ELF-1 (cell line): ENCODE measurements at regions not wholly inside any gene's neighbourhood (a gene's known extent, or its start where the extent isn't known, plus 50 kb on each side); places are given as distances from the start of the nearest gene placed in this dataset.
A peak's percentile ranks its signal among the peaks of the same experiment; 100 is the strongest.
"Not testable (repeated sequence)": the region's sequence is repeated elsewhere in the genome, so short reads cannot be mapped to it uniquely, and the experiment has no call there.

Experiments used
- DNase-seq: peaks from one replicate; pipeline ENCODE4 v3.0.0-alpha.2; 2016; ENCODE audit warnings: low read depth, low spot score

GRCh38 chrX:115840729-115841409, 279.9 kb downstream of the PLS3 start:
- DNase-seq, result not testable (repeated sequence)

DNA sequence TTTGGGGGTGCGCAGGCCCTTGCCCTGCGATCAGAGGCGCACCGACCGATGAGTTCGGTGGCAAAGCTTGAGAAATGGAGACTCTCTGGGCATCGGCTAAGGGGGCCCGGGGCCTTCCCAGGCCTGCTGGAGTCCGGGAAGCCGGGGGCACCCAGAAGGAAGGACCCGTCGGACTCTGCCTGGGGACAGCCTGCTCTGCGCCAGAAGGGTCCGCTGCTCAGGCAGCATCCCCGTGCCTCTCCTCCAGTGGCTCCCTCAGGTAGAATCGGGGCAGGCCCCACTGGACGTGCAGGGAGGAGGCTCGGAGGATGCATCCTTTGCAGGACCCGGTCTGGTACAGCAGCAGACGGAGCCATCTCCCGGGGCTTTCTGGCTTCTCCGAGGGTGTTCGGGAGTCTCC, 290.0 kb downstream of the PLS3 start:
- not testable (repeated sequence) for DNase-seq

GRCh38 chrX:115853260-115853659, 292.3 kb downstream of the PLS3 start:
- not testable (repeated sequence) for DNase-seq

GRCh38 chrX:115881170-115881569, 289.4 kb upstream of the AGTR2 start:
- DNase-seq, result not testable (repeated sequence)

DNA sequence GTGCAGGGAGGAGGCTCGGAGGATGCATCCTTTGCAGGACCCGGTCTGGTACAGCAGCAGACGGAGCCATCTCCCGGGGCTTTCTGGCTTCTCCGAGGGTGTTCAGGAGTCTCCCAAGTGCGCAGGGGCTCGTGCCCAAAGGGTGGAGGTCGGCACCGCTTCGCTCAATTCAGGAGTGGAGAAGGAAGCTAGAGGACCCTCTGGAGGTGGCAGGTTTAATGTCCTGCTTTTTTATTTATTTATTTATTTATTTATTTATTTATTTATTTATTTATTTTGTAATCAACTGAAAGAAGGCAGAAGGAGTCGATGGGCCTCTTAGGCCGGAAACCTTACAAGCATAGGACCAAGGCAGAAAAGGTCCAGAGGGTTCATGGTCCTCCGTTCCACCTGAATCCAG, 286.4 kb upstream of the AGTR2 start:
- DNase-seq, result not testable (repeated sequence)

DNA sequence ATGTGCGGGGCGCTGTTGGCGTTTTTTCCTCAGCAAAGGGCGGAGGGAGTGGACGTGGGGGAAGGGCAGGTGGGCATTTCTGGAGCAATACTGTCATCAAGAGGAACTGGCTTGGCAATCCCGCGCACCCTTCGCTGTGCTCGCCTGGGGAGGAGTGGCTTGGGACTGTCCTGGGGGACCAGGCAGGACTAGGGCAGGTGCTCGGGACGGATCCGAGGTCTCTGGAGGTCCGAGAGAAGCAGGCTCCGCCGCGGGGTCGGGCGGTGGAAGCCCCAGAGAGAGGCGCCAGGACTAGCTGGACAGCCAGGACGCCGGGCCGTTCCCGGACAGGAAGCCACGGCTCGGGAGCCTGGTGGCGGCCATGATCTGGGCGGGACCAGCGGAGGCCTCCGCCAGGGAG, 282.5 kb upstream of the AGTR2 start:
- DNase-seq, result not testable (repeated sequence)

DNA sequence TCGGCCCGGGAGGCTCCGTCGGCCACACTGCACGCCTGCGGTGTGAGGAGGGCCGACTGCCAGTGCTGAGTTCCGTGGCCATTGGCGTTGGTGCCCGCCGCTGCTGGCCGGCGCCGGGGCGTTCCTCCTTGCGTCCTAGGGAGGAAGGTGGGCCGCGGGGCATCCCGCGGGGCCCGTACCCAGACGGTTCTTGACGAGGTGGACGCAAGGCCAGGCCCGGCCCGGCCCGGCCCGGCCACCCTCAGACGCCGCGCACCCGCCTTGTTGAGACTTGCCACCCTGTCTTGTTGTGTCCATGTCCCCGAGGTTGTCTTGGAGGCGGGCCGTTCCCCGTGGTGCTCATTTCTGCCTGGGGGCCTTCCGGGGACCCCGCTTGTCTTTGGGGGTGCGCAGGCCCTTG, 282.0 kb upstream of the AGTR2 start:
- DNase-seq, result not testable (repeated sequence)

DNA sequence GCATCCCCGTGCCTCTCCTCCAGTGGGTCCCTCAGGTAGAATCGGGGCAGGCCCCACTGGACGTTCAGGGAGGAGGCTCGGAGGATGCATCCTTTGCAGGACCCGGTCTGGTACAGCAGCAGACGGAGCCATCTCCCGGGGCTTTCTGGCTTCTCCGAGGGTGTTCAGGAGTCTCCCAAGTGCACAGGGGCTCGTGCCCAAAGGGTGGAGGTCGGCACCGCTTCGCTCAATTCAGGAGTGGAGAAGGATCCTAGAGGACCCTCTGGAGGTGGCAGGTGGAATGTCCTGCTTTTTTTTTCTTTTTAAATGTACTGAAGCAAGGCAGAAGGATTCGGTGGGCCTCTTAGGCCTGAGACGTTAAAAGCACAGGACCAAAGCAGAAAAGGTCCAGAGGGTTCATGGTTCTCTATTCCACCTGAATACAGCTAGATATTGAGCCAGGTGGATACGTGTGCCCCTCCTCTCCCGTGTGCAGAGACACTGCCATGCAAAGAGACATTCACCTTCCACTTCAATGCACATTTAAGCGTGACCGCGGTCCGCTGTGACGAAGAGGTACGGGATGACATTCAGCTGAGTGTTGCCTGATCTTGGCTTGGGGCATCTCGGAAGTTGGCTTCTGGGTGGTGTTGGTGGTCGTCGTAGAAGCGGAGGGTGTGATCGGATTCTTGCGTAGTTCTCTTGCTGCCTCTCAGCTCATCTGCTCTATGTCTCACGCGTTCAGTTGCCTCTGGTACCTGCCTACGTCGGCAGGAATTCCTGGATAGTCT, 281.2 kb upstream of the AGTR2 start:
- no peak for DNase-seq

DNA sequence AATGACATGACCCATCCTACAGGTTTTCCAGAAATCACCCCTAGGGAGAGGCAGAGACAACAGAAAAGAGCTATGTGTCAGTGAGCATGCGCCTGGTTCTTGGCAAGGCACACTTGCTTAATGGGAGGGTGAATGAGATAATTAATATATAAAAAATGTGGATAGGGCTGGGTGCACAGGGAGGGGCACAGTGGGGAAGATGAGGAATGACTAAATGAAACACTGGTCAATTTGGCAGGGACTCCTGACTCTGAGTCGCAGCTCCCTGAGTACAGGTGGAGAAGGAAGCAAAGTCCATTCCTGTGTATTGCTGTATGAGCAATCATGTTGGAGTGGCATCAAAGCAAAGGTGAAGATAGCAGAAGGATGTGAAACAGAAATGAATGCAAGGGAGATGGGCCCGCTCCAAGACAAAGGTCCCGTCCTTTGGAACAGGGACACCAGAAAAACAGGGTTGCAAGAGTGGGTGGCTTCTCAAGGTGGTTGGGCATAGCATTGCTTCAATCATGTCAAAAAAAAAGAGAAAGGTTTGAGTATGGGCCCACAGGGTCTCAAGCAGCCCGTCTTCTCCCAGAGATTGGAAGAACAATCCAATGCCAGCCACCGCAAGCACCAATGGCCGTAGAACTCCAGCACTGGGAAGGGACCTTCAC, 278.4 kb upstream of the AGTR2 start:
- DNase-seq, result no peak

GRCh38 chrX:115892787-115893671, 277.5 kb upstream of the AGTR2 start:
- peak; percentile 85 for DNase-seq

GRCh38 chrX:115894087-115894486, 276.5 kb upstream of the AGTR2 start:
- peak; percentile 51 for DNase-seq

- DNase-seq, result no peak
Observed at GRCh38 chrX:115895678-115896329, 274.7 kb upstream of the AGTR2 start.

DNA sequence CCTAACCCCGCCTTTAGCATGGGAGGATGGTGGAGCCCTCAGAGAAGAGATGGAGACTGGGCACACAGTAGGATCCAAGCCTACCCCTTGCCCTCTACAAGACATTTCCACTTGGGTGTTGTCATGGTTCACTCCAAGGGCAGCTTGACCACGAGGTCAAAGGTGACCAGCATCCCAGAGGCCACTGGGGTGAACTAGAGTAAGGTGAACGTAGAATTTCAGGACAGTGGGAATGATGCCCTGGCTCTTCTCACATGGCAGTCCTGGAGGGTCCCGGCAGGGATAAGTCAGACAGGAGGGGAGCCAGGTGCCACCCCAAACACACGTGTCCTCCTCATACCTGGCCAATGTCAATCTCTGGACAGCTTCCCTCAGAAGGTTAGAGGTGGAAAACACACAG, 274.2 kb upstream of the AGTR2 start:
- DNase-seq, result no peak

DNA sequence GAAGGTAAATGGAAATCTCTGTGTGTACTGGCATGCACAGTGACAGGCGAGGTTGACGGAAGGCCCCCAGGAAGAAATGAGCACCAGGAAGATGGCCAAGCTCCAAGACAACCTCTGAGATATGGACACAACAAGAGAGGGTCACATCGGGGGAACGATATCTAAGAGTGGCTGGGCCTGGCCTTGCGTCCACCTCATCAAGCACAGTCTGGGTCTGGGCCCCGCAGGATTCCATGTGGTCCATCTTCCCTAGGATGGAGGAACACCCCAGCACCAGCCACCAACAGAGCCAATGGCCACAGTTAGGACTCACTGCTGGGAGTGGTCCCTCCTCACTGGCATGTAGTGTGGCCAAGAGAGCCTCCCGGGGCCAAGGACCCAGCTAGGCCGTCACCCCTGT, 272.6 kb upstream of the AGTR2 start:
- no peak for DNase-seq

DNA sequence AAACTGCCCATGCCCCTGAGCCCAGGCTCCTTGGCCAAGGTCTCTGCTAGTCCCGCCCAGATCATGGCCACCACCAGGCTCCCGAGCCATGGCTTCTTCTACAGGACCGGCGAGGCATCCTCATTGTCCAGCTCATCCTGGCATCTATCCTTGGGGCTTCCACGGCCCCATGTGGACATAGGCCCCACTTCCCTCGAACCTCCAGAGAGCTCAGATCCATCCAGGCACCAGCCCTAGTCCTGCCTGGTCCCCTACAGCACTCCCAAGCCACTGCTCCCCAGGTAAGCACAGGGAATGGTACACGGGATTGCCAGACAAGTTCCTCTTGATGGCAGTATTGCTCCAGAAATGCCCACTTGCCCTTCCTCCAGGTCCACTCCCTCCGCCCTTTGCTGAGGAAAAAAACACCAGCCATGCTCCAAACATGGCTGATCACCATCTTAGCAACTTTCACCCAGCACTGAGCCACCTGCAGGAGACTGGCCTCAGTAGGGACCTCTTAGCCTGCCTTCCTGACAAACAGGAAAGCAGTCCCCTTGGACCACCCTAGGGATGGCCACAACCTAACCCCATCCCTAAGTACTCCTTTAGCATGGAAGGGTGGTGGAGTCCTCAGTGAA, 272.1 kb upstream of the AGTR2 start:
- DNase-seq, result peak; percentile 64

GRCh38 chrX:115900425-115900824, 270.1 kb upstream of the AGTR2 start:
- DNase-seq, result no peak

- no peak for DNase-seq
Observed at GRCh38 chrX:115901241-115901640, 269.3 kb upstream of the AGTR2 start.

DNA sequence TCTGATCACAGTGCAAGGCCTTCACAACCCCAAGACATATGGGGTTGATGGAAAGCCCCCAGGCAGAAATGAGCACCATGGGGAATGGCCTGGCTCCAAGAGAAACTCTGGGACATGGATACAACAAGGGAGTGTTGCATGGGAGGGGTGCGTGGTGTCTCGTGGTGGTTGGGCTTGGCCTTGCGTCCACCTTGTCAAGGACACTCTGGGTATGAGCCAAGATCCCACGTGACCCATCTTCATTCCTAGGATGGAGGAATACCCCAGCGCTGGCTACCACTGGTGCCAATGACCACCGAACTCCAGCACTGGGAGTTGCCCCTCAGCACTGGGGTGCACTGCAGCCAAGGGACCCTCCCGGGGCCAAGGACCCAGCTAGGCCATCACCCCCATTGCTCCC, 267.5 kb upstream of the AGTR2 start:
- no peak for DNase-seq

- no peak for DNase-seq
Observed at GRCh38 chrX:115906276-115906675, 264.3 kb upstream of the AGTR2 start.

DNA sequence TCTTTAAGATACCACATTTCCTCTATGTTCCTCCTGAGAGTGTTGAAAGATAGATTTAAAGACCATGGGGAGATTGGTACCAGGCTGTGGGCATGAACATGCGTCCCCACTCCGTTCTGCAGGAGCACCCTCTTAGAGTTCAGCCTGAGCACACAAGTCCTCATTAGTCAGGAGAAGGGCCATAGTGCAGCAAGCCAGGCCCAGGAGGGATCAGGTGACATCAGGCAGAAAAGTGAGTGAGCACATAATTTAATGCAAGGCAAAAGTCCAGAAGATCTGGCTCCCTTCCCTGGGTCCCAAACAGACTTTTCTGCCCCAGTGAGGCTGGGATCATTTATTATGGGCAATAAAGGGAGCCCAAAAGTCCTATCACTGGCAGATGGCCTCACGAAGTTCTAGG, 263.7 kb upstream of the AGTR2 start:
- DNase-seq, result no peak

GRCh38 chrX:115909017-115909416, 261.5 kb upstream of the AGTR2 start:
- no peak for DNase-seq
